HCT116 (cell line): ENCODE measurements at regions not wholly inside any gene's neighbourhood (a gene's known extent, or its start where the extent isn't known, plus 50 kb on each side); places are given as distances from the start of the nearest gene placed in this dataset.

Source experiments
- ATAC-seq: fragments of 200-7000 bp; cut with Tn5 transposase; 2 replicates; pipeline ENCODE4 v1.9.1; 2020; ENCODE audit warnings: mild to moderate bottlenecking, moderate library complexity
- BruUV-seq: library from RNA; stranded (reverse); fragments of 400-500 nt; replicated peaks from 2 replicates; lab custom pipeline; 2021; lab: Mats Ljungman, UMichigan
- CTCF ChIA-PET: fragments of 300-600 bp; sonication (Branson Sonifier 250); formaldehyde crosslinking; loops from one replicate; lab custom pipeline; 2021; ENCODE audit warnings: antibody characterized with exemption; lab: Charles Lee
- POLR2A ChIA-PET: fragments of 300-600, 350-600 bp; sonication (Branson Sonifier 250); formaldehyde crosslinking; loops from one replicate; lab custom pipeline; 2021; ENCODE audit warnings: antibody characterized with exemption; lab: Charles Lee
- RAD21 ChIA-PET, 2 experiments: fragments of 300-600 bp; sonication (Branson Sonifier 250); formaldehyde crosslinking; loops; one replicate each; lab custom pipeline; 2023; ENCODE audit warnings: low total read pairs in 2 of 2; ENCODE audit not compliant: uncharacterized antibody in 2 of 2, unreplicated experiment in 2 of 2, low non-redundant PET in 1 of 2; lab: Charles Lee
- DNase-seq: peaks from one replicate; pipeline ENCODE4 v3.0.0-alpha.2; 2010; ENCODE audit warnings: low read depth, low spot score
- H2AFZ ChIP-seq: fragments of 200-600 bp; shearing (Covaris generic), sonication (generic); 2 replicates; pipeline ENCODE4 v1.6.1; 2017; ENCODE audit warnings: low read depth, mixed run types, mixed read lengths, antibody characterized with exemption, low read length; ENCODE audit not compliant: poor library complexity, severe bottlenecking
- H3K27ac ChIP-seq: 2 replicates; pipeline ENCODE4 v1.5.1; 2012; ENCODE audit warnings: low read depth, low read length
- H3K27me3 ChIP-seq: fragments of 200-600 bp; sonication (generic); 2 replicates; pipeline ENCODE4 v1.6.1; 2016; ENCODE audit warnings: mixed run types, low read length, mixed read lengths; ENCODE audit not compliant: insufficient read depth
- H3K36me3 ChIP-seq, 2 experiments: fragments of 200-500 bp in 1 of 2; fragments of 200-600 bp in 1 of 2; sonication (Bioruptor generic) in 1 of 2; sonication (generic) in 1 of 2; 2 replicates each; pipeline versions ENCODE4 v1.5.1 to v1.6.1; 2014 to 2016; ENCODE audit warnings: low read length in 2 of 2, inconsistent platforms in 1 of 2, mixed read lengths in 1 of 2, mixed run types in 1 of 2; ENCODE audit not compliant: insufficient read depth in 2 of 2, control insufficient read depth in 1 of 2
- H3K4me1 ChIP-seq, 2 experiments: fragments of 200-600 bp in 1 of 2; sonication (generic) in 1 of 2; 2 replicates each; pipeline versions ENCODE4 v1.5.1 to v1.6.1; 2012 to 2017; ENCODE audit warnings: low read length in 2 of 2, inconsistent platforms in 1 of 2, mild to moderate bottlenecking in 1 of 2, mixed read lengths in 1 of 2, mixed run types in 1 of 2, moderate library complexity in 1 of 2; ENCODE audit not compliant: insufficient read depth in 2 of 2, control insufficient read depth in 1 of 2
- H3K4me2 ChIP-seq: fragments of 200-600 bp; sonication (generic); 2 replicates; pipeline ENCODE4 v1.6.1; 2017; ENCODE audit warnings: mixed run types, low read length, mixed read lengths
- H3K4me3 ChIP-seq, 2 experiments: fragments of 200-600 bp in 1 of 2; sonication (generic) in 1 of 2; replicated peaks in 1 of 2; 2 replicates each; pipeline ENCODE4 v1.5.1; 2011 to 2016; ENCODE audit warnings: low read length in 2 of 2, control low read depth in 1 of 2, low read depth in 1 of 2, mild to moderate bottlenecking in 1 of 2, mixed read lengths in 1 of 2, mixed run types in 1 of 2
- H3K79me2 ChIP-seq: fragments of 200-600 bp; sonication (generic); 2 replicates; pipeline ENCODE4 v1.6.1; 2017; ENCODE audit warnings: mild to moderate bottlenecking, mixed run types, low read length, moderate library complexity, mixed read lengths; ENCODE audit not compliant: insufficient read depth
- H3K9ac ChIP-seq: fragments of 200-600 bp; sonication (generic); 2 replicates; pipeline ENCODE4 v1.6.1; 2016; ENCODE audit warnings: low read length, mixed read lengths
- H3K9me2 ChIP-seq: fragments of 200-600 bp; sonication (generic), shearing (Covaris generic); 2 replicates; pipeline ENCODE4 v1.6.1; 2017; ENCODE audit warnings: mixed run types, mild to moderate bottlenecking, moderate library complexity; ENCODE audit not compliant: insufficient read depth
- H3K9me3 ChIP-seq, 2 experiments: fragments of 200-500 bp in 1 of 2; fragments of 200-600 bp in 1 of 2; sonication (Bioruptor generic) in 1 of 2; sonication (generic) in 1 of 2; 2 replicates each; pipeline ENCODE4 v1.6.1; 2014 to 2017; ENCODE audit warnings: low read length in 2 of 2, mixed read lengths in 2 of 2, inconsistent platforms in 1 of 2, low read depth in 1 of 2, mild to moderate bottlenecking in 1 of 2, mixed run types in 1 of 2, moderate library complexity in 1 of 2; ENCODE audit not compliant: control insufficient read depth in 1 of 2, insufficient read depth in 1 of 2
- H4K20me1 ChIP-seq: fragments of 200-600 bp; sonication (generic), shearing (Covaris generic); 2 replicates; pipeline ENCODE4 v1.6.1; 2017; ENCODE audit warnings: mixed run types, mild to moderate bottlenecking, moderate library complexity; ENCODE audit not compliant: insufficient read depth
- CEBPB ChIP-seq: IDR thresholded peaks from 2 replicates; pipeline ENCODE4 v1.6.1; 2012; ENCODE audit warnings: low read depth
- EGR1 ChIP-seq: IDR thresholded peaks from 2 replicates; pipeline ENCODE4 v1.6.1; 2012; ENCODE audit warnings: low read depth
- EZH2 ChIP-seq: fragments of 200-600 bp; sonication (generic); IDR thresholded peaks from 2 replicates; pipeline ENCODE4 v1.6.1; 2017; ENCODE audit warnings: antibody characterized with exemption, mixed run types
- EZH2phosphoT487 ChIP-seq: fragments of 200-600 bp; IDR thresholded peaks from 2 replicates; pipeline ENCODE4 v1.6.1; 2018; ENCODE audit warnings: antibody characterized with exemption, borderline replicate concordance
- JUND ChIP-seq: IDR thresholded peaks from 2 replicates; pipeline ENCODE4 v1.6.1; 2012
- POLR2A ChIP-seq: IDR thresholded peaks from 2 replicates; pipeline ENCODE4 v1.7.0; 2011; ENCODE audit warnings: borderline replicate concordance; ENCODE audit not compliant: insufficient read depth, insufficient read length; ENCODE audit errors: extremely low read depth
- POLR2AphosphoS5 ChIP-seq: IDR thresholded peaks from 2 replicates; pipeline ENCODE4 v1.6.1; 2011; ENCODE audit warnings: mild to moderate bottlenecking, low read depth, low read length, moderate library complexity
- SIN3A ChIP-seq: IDR thresholded peaks from 2 replicates; pipeline ENCODE4 v1.6.1; 2012; ENCODE audit warnings: low read depth
- SP1 ChIP-seq: IDR thresholded peaks from 2 replicates; pipeline ENCODE4 v1.6.1; 2012; ENCODE audit warnings: low read depth
- SRF ChIP-seq: IDR thresholded peaks from 2 replicates; pipeline ENCODE4 v1.6.1; 2012; ENCODE audit warnings: low read depth
- TCF7L2 ChIP-seq: IDR thresholded peaks from 2 replicates; pipeline ENCODE4 v1.7.0; 2011; ENCODE audit warnings: borderline replicate concordance, inconsistent platforms; ENCODE audit not compliant: insufficient read depth, insufficient read length; ENCODE audit errors: extremely low read depth
- YY1 ChIP-seq: IDR thresholded peaks from 2 replicates; pipeline ENCODE4 v1.6.1; 2011; ENCODE audit warnings: low read length, low read depth, moderate library complexity, mild to moderate bottlenecking; ENCODE audit not compliant: insufficient replicate concordance; ENCODE audit errors: extremely low read depth
- ZFX ChIP-seq: fragments of 450-650 bp; IDR thresholded peaks from 2 replicates; pipeline ENCODE4 v1.6.1; 2017
- ZNF274 ChIP-seq: fragments of 200-500 bp; sonication (Bioruptor generic); IDR thresholded peaks from 2 replicates; pipeline ENCODE4 v1.6.1; 2014; ENCODE audit warnings: mild to moderate bottlenecking, low read depth, low read length, inconsistent platforms
- intact Hi-C: fragments of 100-400 bp; cut with micrococcal nuclease; formaldehyde crosslinking; loops from 2 replicates; pipeline ENCODE4 v1.10.0; 2022
- TF ChIP-seq, protein P1 (sequence below): IDR thresholded peaks from 2 replicates; pipeline ENCODE4 v1.6.1; 2012
- TF ChIP-seq, protein P2 (sequence below), 3 experiments: fragments of 200-600 bp in 1 of 3; sonication (generic) in 1 of 3; IDR thresholded peaks in 2 of 3; conservative IDR thresholded peaks in 1 of 3; 2 replicates each; pipeline ENCODE4 v1.5.1; 2012 to 2017; ENCODE audit warnings: low read depth in 2 of 3, low read length in 2 of 3, antibody characterized with exemption in 1 of 3, borderline replicate concordance in 1 of 3, control low read depth in 1 of 3, mild to moderate bottlenecking in 1 of 3, mixed read lengths in 1 of 3, mixed run types in 1 of 3, moderate library complexity in 1 of 3; ENCODE audit not compliant: insufficient read depth in 1 of 3
- TF ChIP-seq, protein P3 (sequence below): IDR thresholded peaks from 2 replicates; pipeline ENCODE4 v1.6.1; 2011; ENCODE audit warnings: mild to moderate bottlenecking, low read length, moderate library complexity; ENCODE audit not compliant: insufficient replicate concordance; ENCODE audit errors: extremely low read depth
- TF ChIP-seq, protein P4 (sequence below): IDR thresholded peaks from 2 replicates; pipeline ENCODE4 v1.6.1; 2012

DNA sequence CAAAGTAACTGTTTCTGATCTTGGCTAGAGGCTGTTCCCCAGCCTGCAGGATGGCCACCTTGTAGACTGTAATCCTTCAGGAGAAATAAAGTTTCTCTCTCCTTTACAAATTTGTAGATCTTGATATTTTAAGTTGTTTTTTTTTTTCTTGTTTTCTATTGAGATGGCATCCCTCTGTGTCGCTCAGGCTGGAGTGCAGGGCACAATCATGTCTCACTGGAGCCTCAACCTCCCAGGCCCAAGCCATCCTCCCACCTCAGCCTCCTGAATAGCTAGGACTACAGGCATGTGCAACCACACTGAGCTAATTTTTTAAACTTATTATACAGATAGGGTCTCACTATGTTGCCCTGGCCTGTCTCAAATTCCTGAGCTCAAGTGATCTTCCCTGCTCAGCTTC, 389.8 kb upstream of the LRRC4C start:
- H3K27ac ChIP-seq, result no peak overlapping the region
- no peaks in the 10 kb centered on the region for H3K79me2 ChIP-seq
- H3K27me3 ChIP-seq, result no peaks in the 10 kb centered on the region
- ATAC-seq, result no peak
- no peaks in the 10 kb centered on the region for H3K36me3 ChIP-seq
- H2AFZ ChIP-seq, result no peak overlapping the region
- DNase-seq, result no peak
- RAD21 ChIA-PET, result no interaction called here
- H3K9me2 ChIP-seq, result no peaks in the 10 kb centered on the region
- no TSS peak for BruUV-seq
- H3K4me2 ChIP-seq, result no peak overlapping the region
- POLR2A ChIA-PET, result no interaction called here
- CTCF ChIA-PET, result no interaction called here
- no peaks in the 10 kb centered on the region for H3K4me1 ChIP-seq
- H4K20me1 ChIP-seq, result no peaks in the 10 kb centered on the region
- H3K9me3 ChIP-seq, result peaks cover 11 to 25% of the 10 kb centered on the region in 2 experiments; a peak in 3 of 4 replicates
- TF ChIP-seq ZNF274 (no peak), TCF7L2 (no peak), POLR2A (no peak), POLR2AphosphoS5 (no peak), JUND (no peak), CEBPB (no peak), EZH2 (no peak), YY1 (no peak), SIN3A (no peak), EZH2phosphoT487 (no peak), ZFX (no peak), SRF (no peak), EGR1 (no peak), SP1 (no peak)
- TF ChIP-seq, protein P1, sequence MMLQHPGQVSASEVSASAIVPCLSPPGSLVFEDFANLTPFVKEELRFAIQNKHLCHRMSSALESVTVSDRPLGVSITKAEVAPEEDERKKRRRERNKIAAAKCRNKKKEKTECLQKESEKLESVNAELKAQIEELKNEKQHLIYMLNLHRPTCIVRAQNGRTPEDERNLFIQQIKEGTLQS, result no peak
- TF ChIP-seq, protein P2, sequence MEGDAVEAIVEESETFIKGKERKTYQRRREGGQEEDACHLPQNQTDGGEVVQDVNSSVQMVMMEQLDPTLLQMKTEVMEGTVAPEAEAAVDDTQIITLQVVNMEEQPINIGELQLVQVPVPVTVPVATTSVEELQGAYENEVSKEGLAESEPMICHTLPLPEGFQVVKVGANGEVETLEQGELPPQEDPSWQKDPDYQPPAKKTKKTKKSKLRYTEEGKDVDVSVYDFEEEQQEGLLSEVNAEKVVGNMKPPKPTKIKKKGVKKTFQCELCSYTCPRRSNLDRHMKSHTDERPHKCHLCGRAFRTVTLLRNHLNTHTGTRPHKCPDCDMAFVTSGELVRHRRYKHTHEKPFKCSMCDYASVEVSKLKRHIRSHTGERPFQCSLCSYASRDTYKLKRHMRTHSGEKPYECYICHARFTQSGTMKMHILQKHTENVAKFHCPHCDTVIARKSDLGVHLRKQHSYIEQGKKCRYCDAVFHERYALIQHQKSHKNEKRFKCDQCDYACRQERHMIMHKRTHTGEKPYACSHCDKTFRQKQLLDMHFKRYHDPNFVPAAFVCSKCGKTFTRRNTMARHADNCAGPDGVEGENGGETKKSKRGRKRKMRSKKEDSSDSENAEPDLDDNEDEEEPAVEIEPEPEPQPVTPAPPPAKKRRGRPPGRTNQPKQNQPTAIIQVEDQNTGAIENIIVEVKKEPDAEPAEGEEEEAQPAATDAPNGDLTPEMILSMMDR (IDR thresholded peaks at IDR 0.05 in 2 of 3, conservative IDR thresholded peaks at IDR 0.05 in 1 of 3; ENCODE audit: borderline replicate concordance in 1 of 3, insufficient read depth in 1 of 3, low read depth in 2 of 3, low read length in 2 of 3), result no peak
- TF ChIP-seq, protein P3, sequence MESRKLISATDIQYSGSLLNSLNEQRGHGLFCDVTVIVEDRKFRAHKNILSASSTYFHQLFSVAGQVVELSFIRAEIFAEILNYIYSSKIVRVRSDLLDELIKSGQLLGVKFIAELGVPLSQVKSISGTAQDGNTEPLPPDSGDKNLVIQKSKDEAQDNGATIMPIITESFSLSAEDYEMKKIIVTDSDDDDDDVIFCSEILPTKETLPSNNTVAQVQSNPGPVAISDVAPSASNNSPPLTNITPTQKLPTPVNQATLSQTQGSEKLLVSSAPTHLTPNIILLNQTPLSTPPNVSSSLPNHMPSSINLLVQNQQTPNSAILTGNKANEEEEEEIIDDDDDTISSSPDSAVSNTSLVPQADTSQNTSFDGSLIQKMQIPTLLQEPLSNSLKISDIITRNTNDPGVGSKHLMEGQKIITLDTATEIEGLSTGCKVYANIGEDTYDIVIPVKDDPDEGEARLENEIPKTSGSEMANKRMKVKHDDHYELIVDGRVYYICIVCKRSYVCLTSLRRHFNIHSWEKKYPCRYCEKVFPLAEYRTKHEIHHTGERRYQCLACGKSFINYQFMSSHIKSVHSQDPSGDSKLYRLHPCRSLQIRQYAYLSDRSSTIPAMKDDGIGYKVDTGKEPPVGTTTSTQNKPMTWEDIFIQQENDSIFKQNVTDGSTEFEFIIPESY, result no peak
- TF ChIP-seq, protein P4, sequence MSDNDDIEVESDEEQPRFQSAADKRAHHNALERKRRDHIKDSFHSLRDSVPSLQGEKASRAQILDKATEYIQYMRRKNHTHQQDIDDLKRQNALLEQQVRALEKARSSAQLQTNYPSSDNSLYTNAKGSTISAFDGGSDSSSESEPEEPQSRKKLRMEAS, result no peak
- no peak overlapping the region for H3K9ac ChIP-seq
- H3K4me3 ChIP-seq, result no peak overlapping the region
- intact Hi-C loops, result no loop called here
